ENCODE measurements at regions not wholly inside any gene's neighbourhood (a gene's known extent, or its start where the extent isn't known, plus 50 kb on each side); places are given as distances from the start of the nearest gene placed in this dataset.

DNA sequence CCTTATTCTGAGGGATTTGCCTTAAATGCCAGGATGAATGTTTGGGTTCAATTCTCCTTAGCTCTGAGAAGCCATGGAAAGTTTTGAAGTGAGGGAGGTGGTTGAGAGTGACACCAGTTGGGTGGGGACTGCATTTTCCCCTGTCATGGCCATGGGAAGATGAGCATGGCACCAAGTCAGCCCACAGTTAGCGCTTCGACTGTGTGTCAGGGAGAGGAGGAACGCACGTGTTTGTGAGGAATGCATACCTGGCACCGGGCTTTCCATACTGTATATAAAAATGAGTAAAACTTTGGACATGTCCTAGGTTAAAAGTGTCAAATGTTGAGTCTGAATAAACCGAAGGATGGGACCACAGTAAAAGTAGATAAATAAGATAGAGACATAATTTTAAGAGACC, 187.5 kb upstream of the KL start:
- Histone ChIP-seq H3K27me3 (ENCODE audit: control insufficient read depth, insufficient read depth, low read length) (no peaks in the 10 kb centered on the region), H3K4me3 (ENCODE audit: low read depth, low read length) (no peak overlapping the region), H3K36me3 (ENCODE audit: control insufficient read depth, insufficient read depth, low read length) (no peaks in the 10 kb centered on the region), H3K9me3 (ENCODE audit: control insufficient read depth, insufficient read depth, low read length) (no peaks in the 10 kb centered on the region), H3K27ac (ENCODE audit: low read depth, low read length) (no peak overlapping the region), H3K4me1 (ENCODE audit: control insufficient read depth, insufficient read depth, low read length) (peaks cover 6% of the 10 kb centered on the region)
- WGBS (ENCODE audit: insufficient coverage), result no CpG with 5 or more reads among the region's 6 CpGs
- no peak for DNase-seq (ENCODE audit: low read depth in 4 of 6, low spot score in 6 of 6)

DNA sequence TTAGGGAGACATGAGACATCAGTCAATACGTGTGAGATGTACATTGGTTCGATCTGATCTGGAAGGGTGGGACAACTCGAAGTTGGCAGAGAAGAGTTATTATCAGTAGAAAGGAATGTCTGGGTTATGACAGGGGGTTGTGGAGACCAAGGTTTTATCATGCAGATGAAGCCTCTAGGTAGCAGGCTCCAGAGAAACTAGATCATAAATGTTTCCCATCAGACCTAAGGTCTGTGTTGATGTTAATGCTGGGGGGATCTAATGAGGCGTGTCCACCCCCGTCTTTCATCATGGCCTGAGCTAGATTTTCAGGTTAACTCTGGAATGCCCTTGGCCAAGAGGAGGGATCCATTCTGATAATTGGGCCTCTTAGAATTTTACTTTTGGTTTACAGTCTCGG, 187.0 kb upstream of the KL start:
- DNase-seq (ENCODE audit: low read depth in 4 of 6, low spot score in 6 of 6), result no peak
- no peaks in the 10 kb centered on the region for H3K36me3 ChIP-seq (ENCODE audit: control insufficient read depth, insufficient read depth, low read length)
- H3K27ac ChIP-seq (ENCODE audit: low read depth, low read length), result no peak overlapping the region
- no peak overlapping the region for H3K4me3 ChIP-seq (ENCODE audit: low read depth, low read length)
- WGBS (ENCODE audit: insufficient coverage), result 74% methylated on average over 3 of the region's 6 CpGs
- no peaks in the 10 kb centered on the region for H3K9me3 ChIP-seq (ENCODE audit: control insufficient read depth, insufficient read depth, low read length)
- peaks cover 6% of the 10 kb centered on the region for H3K4me1 ChIP-seq (ENCODE audit: control insufficient read depth, insufficient read depth, low read length)
- no peaks in the 10 kb centered on the region for H3K27me3 ChIP-seq (ENCODE audit: control insufficient read depth, insufficient read depth, low read length)

DNA sequence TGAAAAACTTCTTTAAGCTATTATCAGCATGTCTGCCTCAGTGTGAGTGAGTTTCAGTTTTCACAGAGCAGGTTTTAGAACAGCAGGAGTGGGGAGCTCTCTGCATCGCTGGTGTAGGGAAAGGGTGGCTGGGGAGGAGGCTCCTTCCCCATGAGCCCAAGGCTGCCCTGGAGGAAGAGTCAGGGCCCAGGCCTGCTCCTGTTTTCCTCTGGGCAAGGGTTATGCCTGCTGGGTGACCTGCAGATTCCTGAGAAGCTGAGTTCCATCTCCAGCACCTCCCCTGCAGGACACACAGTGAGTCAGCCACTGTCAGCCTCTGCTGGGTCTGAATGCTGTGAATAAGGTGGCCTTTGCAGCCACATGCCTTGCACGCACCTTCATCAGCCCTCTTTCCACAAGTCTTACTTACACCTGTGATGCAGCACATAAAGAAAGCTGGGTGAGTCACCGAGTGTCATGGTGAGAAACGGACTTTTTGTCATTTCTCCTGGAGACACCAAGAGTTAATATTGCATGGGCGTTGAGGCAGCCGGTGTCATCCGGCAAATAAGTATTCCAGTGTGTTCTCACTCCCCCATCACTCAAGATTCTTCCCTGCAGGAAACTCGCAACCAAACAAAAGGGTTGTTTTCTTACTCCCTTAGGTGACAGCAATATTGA, 186.4 kb upstream of the KL start:
- Histone ChIP-seq H3K9me3 (ENCODE audit: control insufficient read depth, insufficient read depth, low read length) (no peaks in the 10 kb centered on the region), H3K4me3 (ENCODE audit: low read depth, low read length) (no peak overlapping the region), H3K27me3 (ENCODE audit: control insufficient read depth, insufficient read depth, low read length) (no peaks in the 10 kb centered on the region), H3K27ac (ENCODE audit: low read depth, low read length) (no peak overlapping the region), H3K4me1 (ENCODE audit: control insufficient read depth, insufficient read depth, low read length) (peaks cover 6% of the 10 kb centered on the region), H3K36me3 (ENCODE audit: control insufficient read depth, insufficient read depth, low read length) (no peaks in the 10 kb centered on the region)
- 40% methylated on average over 7 of the region's 8 CpGs for WGBS (ENCODE audit: insufficient coverage)
- peak in 1 of 6 donors; percentile 30 for DNase-seq (ENCODE audit: low read depth in 4 of 6, low spot score in 6 of 6)

DNA sequence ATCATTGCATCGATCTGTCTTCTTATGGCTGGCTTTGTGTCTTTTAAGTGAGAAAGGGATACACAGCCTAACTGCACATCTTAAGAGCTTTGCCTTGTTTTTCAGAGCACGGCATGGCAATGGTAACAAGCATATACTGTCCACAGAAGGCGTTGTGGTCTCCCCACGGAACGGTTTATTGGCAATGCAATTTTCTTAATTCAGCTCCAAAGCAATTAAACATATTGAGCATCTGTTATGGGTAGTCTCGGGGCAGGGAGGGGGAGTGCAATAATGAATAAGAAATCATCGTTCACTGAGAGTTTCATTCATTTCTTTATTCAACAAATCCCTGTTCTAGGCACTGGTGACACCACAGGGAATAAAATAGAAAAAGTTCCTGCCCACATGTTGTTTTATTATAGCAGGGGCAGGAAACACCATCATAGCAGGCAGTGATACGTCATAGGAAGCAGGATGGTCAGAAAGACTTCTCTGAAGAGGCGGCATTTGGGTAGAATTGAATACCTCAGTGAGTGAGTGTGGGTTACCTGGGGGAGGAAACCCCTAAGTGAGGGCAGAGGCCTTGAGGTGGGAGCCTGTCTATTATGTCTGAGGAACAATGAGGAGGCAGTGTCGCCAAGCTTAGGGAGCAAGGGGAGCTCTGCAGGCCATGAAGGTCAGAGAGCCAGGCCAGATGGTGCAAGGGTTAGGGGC, 185.7 kb upstream of the KL start:
- WGBS (ENCODE audit: insufficient coverage), result 85% methylated on average over 3 of the region's 10 CpGs
- DNase-seq (ENCODE audit: low read depth in 4 of 6, low spot score in 6 of 6), result peak in 1 of 6 donors; percentile 95
- Histone ChIP-seq H3K4me3 (ENCODE audit: low read depth, low read length) (no peak overlapping the region), H3K4me1 (ENCODE audit: control insufficient read depth, insufficient read depth, low read length) (peaks cover 6% of the 10 kb centered on the region), H3K9me3 (ENCODE audit: control insufficient read depth, insufficient read depth, low read length) (no peaks in the 10 kb centered on the region), H3K27ac (ENCODE audit: low read depth, low read length) (no peak overlapping the region), H3K27me3 (ENCODE audit: control insufficient read depth, insufficient read depth, low read length) (no peaks in the 10 kb centered on the region), H3K36me3 (ENCODE audit: control insufficient read depth, insufficient read depth, low read length) (no peaks in the 10 kb centered on the region)

DNA sequence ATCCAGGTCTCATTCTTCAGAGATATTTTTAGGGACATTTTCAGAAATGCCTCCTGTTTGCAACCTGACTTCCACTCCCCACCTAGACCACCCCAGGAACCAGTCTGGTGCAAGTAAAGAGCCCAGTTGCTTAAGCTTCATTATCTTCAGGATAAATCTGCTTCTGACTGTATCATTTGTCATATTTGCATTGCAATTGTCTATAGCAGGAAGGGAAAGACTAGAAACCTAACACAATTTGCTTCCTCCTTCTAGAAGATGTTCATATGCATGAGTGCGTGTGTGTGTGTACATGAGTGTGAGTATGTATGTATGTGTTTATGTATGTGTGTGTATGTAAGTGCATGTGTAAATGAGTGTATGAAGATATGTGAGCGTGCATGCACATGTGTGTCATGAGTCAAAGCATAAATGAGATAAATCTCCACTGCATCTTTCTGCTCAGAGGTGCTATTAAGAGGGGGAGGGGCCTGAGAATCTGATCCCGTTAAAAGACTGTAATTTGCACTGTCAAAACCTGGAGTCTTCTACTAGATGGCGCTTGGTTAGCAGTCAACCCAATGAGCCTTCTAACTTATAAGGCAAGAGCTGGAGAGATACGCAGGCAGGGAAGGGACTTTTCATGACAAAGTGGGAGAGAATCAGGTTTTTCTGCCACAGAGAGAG, 178.8 kb upstream of the KL start:
- Histone ChIP-seq H3K36me3 (ENCODE audit: control insufficient read depth, insufficient read depth, low read length) (no peaks in the 10 kb centered on the region), H3K27ac (ENCODE audit: low read depth, low read length) (no peak overlapping the region), H3K4me1 (ENCODE audit: control insufficient read depth, insufficient read depth, low read length) (peaks cover 17% of the 10 kb centered on the region), H3K4me3 (ENCODE audit: low read depth, low read length) (no peak overlapping the region), H3K27me3 (ENCODE audit: control insufficient read depth, insufficient read depth, low read length) (no peaks in the 10 kb centered on the region), H3K9me3 (ENCODE audit: control insufficient read depth, insufficient read depth, low read length) (no peaks in the 10 kb centered on the region)
- peak in 1 of 6 donors; percentile 83 for DNase-seq (ENCODE audit: low read depth in 4 of 6, low spot score in 6 of 6)
- 48% methylated on average over 3 of the region's 5 CpGs for WGBS (ENCODE audit: insufficient coverage)

DNA sequence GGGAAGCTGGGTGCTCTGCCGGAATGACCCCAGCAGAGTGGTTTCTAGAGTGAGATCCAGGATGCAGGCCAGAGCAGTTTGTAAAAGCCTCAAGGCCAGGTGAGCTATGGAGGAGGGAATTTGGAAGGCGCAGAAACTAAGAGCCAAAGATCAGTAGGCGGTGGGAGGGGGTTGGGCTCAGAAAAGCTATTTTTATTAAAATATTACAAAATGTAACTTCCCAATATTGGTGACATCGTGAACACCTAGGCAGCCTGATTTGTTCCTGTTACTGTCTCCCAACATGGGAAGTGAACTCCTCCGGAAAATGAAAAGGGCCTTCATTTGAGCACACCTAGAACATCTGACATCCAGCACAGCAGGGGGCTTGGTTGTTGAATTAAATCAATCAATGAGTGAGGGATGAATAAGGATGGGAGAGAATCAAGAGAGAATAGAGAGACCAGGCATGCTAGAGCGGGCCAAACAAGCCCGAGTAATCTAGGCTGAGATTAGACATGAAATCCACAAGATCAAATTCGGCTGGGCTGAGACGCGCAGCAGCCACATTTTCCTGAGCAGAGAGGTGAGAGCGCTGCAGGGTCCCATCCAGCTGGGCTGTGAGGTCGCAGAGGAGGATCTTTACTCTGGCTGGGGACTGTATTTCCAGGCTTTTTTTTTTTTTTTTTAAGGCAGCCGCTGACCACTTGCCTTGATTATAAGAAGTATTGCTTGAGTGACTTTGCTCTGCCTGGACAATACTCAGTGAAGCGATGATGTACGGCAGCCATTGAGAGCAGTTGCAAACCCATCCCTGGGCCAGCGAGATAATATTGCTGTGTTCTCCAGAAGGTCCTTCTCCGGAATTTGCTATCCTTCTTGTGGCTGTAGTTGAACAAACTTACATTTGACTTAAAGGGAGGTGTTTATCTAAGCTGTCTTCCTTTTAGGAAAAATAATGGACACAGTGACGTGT, 178.0 kb upstream of the KL start:
- H3K9me3 ChIP-seq (ENCODE audit: control insufficient read depth, insufficient read depth, low read length), result no peaks in the 10 kb centered on the region
- 75% methylated on average over 14 of the region's 18 CpGs for WGBS (ENCODE audit: insufficient coverage)
- H3K36me3 ChIP-seq (ENCODE audit: control insufficient read depth, insufficient read depth, low read length), result no peaks in the 10 kb centered on the region
- peak overlapping the region; percentile 49 for H3K27ac ChIP-seq (ENCODE audit: low read depth, low read length)
- peaks cover 17% of the 10 kb centered on the region for H3K4me1 ChIP-seq (ENCODE audit: control insufficient read depth, insufficient read depth, low read length)
- H3K4me3 ChIP-seq (ENCODE audit: low read depth, low read length), result no peak overlapping the region
- H3K27me3 ChIP-seq (ENCODE audit: control insufficient read depth, insufficient read depth, low read length), result no peaks in the 10 kb centered on the region
- no peak for DNase-seq (ENCODE audit: low read depth in 4 of 6, low spot score in 6 of 6)

DNA sequence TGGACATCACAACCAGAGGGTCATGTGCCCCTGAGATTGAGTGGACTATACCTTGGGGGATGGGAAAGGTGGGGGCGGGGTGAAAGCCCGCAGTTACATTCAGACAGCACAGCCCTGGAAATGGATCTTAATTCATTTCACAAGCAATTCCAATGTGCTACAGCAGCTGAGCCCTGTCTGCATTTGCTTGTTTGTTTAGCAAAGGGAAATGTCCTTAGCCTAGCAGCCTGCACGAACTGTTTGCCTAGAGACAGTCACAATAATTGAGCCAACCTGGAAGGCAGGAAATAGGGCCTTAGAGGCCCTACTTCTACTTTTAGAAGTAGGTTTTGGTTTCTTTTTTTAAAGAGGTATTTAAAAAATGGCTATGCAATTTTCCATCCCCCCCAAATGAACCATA, 177.3 kb upstream of the KL start:
- H3K27ac ChIP-seq (ENCODE audit: low read depth, low read length), result peak overlapping the region; percentile 49

DNA sequence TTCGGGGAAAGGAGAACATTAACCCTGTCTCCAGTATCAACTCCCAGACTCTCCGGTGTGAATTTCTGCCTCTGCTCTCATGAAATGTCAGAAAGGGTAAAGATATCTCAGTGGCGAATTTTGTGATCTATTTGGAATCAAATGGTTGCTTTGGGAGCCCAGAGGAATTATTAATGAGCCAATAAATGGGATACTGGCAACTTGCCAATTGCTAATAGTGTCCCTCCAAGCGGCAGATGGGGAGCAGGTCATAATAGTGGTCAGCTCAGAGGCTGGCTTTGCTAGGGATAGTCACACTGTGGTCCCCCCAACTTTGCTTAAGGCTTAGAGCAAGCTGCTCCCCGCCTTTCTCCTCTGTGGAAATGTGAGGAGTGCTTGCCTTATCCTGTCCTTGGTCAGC, 176.1 kb upstream of the KL start:
- DNase-seq (ENCODE audit: low read depth in 4 of 6, low spot score in 6 of 6), result no peak
- no peak overlapping the region for H3K4me3 ChIP-seq (ENCODE audit: low read depth, low read length)
- 78% methylated on average over 3 of the region's 5 CpGs for WGBS (ENCODE audit: insufficient coverage)
- H3K27me3 ChIP-seq (ENCODE audit: control insufficient read depth, insufficient read depth, low read length), result no peaks in the 10 kb centered on the region
- H3K4me1 ChIP-seq (ENCODE audit: control insufficient read depth, insufficient read depth, low read length), result peaks cover 17% of the 10 kb centered on the region
- H3K27ac ChIP-seq (ENCODE audit: low read depth, low read length), result no peak overlapping the region
- H3K36me3 ChIP-seq (ENCODE audit: control insufficient read depth, insufficient read depth, low read length), result no peaks in the 10 kb centered on the region
- no peaks in the 10 kb centered on the region for H3K9me3 ChIP-seq (ENCODE audit: control insufficient read depth, insufficient read depth, low read length)

More for the DNA sequence above, 177.3 kb upstream of the KL start:
- Histone ChIP-seq H3K27me3 (ENCODE audit: control insufficient read depth, insufficient read depth, low read length) (no peaks in the 10 kb centered on the region), H3K36me3 (ENCODE audit: control insufficient read depth, insufficient read depth, low read length) (no peaks in the 10 kb centered on the region), H3K9me3 (ENCODE audit: control insufficient read depth, insufficient read depth, low read length) (no peaks in the 10 kb centered on the region), H3K4me3 (ENCODE audit: low read depth, low read length) (no peak overlapping the region), H3K4me1 (ENCODE audit: control insufficient read depth, insufficient read depth, low read length) (peaks cover 17% of the 10 kb centered on the region)
- 33% methylated on average over 1 of the region's 3 CpGs for WGBS (ENCODE audit: insufficient coverage)
- DNase-seq (ENCODE audit: low read depth in 4 of 6, low spot score in 6 of 6), result peak in 2 of 6 donors; percentile 55 to 85

DNA sequence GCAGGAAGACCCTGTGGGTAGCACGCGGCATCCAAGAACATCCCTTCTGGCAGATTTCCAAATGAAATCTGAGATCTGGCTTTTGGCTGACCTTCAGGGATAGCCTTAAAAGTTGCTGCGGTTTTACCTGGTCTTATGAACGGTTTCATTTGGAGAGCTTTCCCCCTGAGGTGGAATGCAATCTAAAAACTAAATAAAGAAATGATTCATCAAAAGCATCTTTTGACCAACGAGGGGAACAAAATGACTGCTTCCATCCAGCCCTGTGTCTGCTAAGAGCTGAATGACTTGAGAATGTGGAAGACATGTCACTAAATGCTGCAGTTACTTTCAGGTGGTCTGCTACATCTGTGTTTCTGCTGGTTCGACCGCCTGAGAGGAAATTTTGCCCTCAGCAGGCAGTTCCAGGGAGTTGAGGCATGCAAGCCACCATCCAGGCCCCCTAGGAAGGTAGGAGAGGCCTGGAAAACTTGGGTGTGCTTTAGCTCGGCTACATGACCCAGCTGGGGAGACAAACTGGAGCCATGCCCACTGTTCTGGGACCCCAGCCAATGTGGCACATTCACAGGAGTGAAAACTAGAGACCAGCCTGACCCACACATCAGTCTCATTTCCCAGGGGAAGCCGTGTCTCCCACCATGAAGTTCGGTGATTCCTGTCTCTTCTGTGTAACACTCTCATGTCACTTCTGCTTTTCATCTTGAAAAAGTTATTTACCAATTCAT, 175.1 kb upstream of the KL start:
- Histone ChIP-seq H3K9me3 (ENCODE audit: control insufficient read depth, insufficient read depth, low read length) (no peaks in the 10 kb centered on the region), H3K27ac (ENCODE audit: low read depth, low read length) (peak overlapping the region; percentile 6), H3K27me3 (ENCODE audit: control insufficient read depth, insufficient read depth, low read length) (no peaks in the 10 kb centered on the region), H3K4me1 (ENCODE audit: control insufficient read depth, insufficient read depth, low read length) (peaks cover 21% of the 10 kb centered on the region), H3K4me3 (ENCODE audit: low read depth, low read length) (no peak overlapping the region), H3K36me3 (ENCODE audit: control insufficient read depth, insufficient read depth, low read length) (no peaks in the 10 kb centered on the region)
- WGBS (ENCODE audit: insufficient coverage), result 62% methylated on average over 7 of the region's 10 CpGs
- DNase-seq (ENCODE audit: low read depth in 4 of 6, low spot score in 6 of 6), result peak in 2 of 6 donors; percentile 75 to 79
